ENCODE measurements at regions not wholly inside any gene's neighbourhood (a gene's known extent, or its start where the extent isn't known, plus 50 kb on each side); places are given as distances from the start of the nearest gene placed in this dataset.
"Not testable (repeated sequence)": the region's sequence is repeated elsewhere in the genome, so short reads cannot be mapped to it uniquely, and the experiment has no call there.

- FAIRE-seq (no peak), DNase-seq (ENCODE audit: insufficient read length, low spot score) (no peak)
- no peak for TF ChIP-seq CTCF (IDR thresholded peaks at IDR 0.05; ENCODE audit: insufficient read depth, missing control alignments)
Measured at GRCh38 chr11:101835506-101836063, 79.2 kb upstream of the CEP126 start.

GRCh38 chr11:101830475-101830874, 84.3 kb upstream of the CEP126 start:
- not testable (repeated sequence) for DNase-seq (ENCODE audit: insufficient read length, low spot score); FAIRE-seq

- no peak for TF ChIP-seq CTCF (IDR thresholded peaks at IDR 0.05; ENCODE audit: insufficient read depth, missing control alignments)
- FAIRE-seq (no peak), DNase-seq (ENCODE audit: insufficient read length, low spot score) (no peak)
Measured at GRCh38 chr11:101825531-101825930, 89.3 kb upstream of the CEP126 start.

- TF ChIP-seq CTCF (IDR thresholded peaks at IDR 0.05; ENCODE audit: insufficient read depth, missing control alignments), result no peak
- DNase-seq (ENCODE audit: insufficient read length, low spot score), result no peak
- no peak for FAIRE-seq
Measured at GRCh38 chr11:101817581-101817980, 97.2 kb upstream of the CEP126 start.

GRCh38 chr11:101816613-101817012, 98.2 kb upstream of the CEP126 start:
- TF ChIP-seq CTCF (IDR thresholded peaks at IDR 0.05; ENCODE audit: insufficient read depth, missing control alignments), result no peak
- FAIRE-seq (no peak), DNase-seq (ENCODE audit: insufficient read length, low spot score) (no peak)

GRCh38 chr11:101812546-101812945, 102.3 kb upstream of the CEP126 start:
- DNase-seq (ENCODE audit: insufficient read length, low spot score), result no peak
- no peak for FAIRE-seq
- no peak for TF ChIP-seq CTCF (IDR thresholded peaks at IDR 0.05; ENCODE audit: insufficient read depth, missing control alignments)

- FAIRE-seq (no peak), DNase-seq (ENCODE audit: insufficient read length, low spot score) (no peak)
- no peak for TF ChIP-seq CTCF (IDR thresholded peaks at IDR 0.05; ENCODE audit: insufficient read depth, missing control alignments)
Measured at GRCh38 chr11:101810546-101810945, 104.3 kb upstream of the CEP126 start.

- FAIRE-seq (no peak), DNase-seq (ENCODE audit: insufficient read length, low spot score) (no peak)
- TF ChIP-seq CTCF (IDR thresholded peaks at IDR 0.05; ENCODE audit: insufficient read depth, missing control alignments), result no peak
Measured at GRCh38 chr11:101807531-101807930, 107.3 kb upstream of the CEP126 start.
